SK-N-SH treated with all-trans-retinoic acid at 6 μM for 48 hours (cell line): ENCODE measurements at regions not wholly inside any gene's neighbourhood (a gene's known extent, or its start where the extent isn't known, plus 50 kb on each side); places are given as distances from the start of the nearest gene placed in this dataset.

Source experiments
- ATAC-seq: fragments of 200-7000 bp; cut with Tn5 transposase; 3 replicates; pipeline ENCODE4 v1.9.1; 2020; ENCODE audit warnings: mild to moderate bottlenecking, moderate library complexity
- ARNTL ChIP-seq: fragments of 450-650 bp; formaldehyde crosslinking; IDR thresholded peaks from 2 replicates; pipeline ENCODE4 v1.5.0; 2020; ENCODE audit warnings: low read depth, mild to moderate bottlenecking, moderate library complexity, borderline replicate concordance
- BACH2 ChIP-seq: fragments of 250-450 bp; sonication (Bioruptor Pico); IDR thresholded peaks from 2 replicates; pipeline ENCODE4 v1.9.0; 2021; ENCODE audit warnings: mild to moderate bottlenecking, borderline replicate concordance
- CSDC2 ChIP-seq: fragments of 250-450 bp; sonication (Bioruptor Pico); IDR thresholded peaks from 2 replicates; pipeline ENCODE4 v1.5.0; 2020; ENCODE audit warnings: mild to moderate bottlenecking, moderate library complexity
- ESRRG ChIP-seq: fragments of 250-450 bp; sonication (Bioruptor Pico); IDR thresholded peaks from 2 replicates; pipeline ENCODE4 v1.6.1; 2021; ENCODE audit warnings: mild to moderate bottlenecking
- GLIS3 ChIP-seq: fragments of 250-450 bp; sonication (Bioruptor Pico); IDR thresholded peaks from 2 replicates; pipeline ENCODE4 v1.5.0; 2020; ENCODE audit warnings: mild to moderate bottlenecking, moderate library complexity
- ISL1 ChIP-seq: fragments of 250-450 bp; sonication (Bioruptor Pico); IDR thresholded peaks from 2 replicates; pipeline ENCODE4 v2.1.2; 2022; ENCODE audit warnings: mild to moderate bottlenecking, moderate library complexity
- OSR1 ChIP-seq: fragments of 250-450 bp; sonication (Bioruptor Pico); IDR thresholded peaks from 2 replicates; pipeline ENCODE4 v1.8.0; 2022; ENCODE audit warnings: moderate library complexity, mild to moderate bottlenecking, inconsistent platforms
- PATZ1 ChIP-seq: fragments of 250-450 bp; sonication (Bioruptor Pico); IDR thresholded peaks from 2 replicates; pipeline ENCODE4 v1.8.0; 2020; ENCODE audit warnings: mild to moderate bottlenecking, moderate library complexity, borderline replicate concordance
- POU6F1 ChIP-seq: fragments of 250-450 bp; sonication (Bioruptor Pico); IDR thresholded peaks from 2 replicates; pipeline ENCODE4 v1.8.0; 2021; ENCODE audit warnings: low read depth, mild to moderate bottlenecking, moderate library complexity, borderline replicate concordance
- PPARA ChIP-seq: fragments of 250-450 bp; sonication (Bioruptor Pico); IDR thresholded peaks from 2 replicates; pipeline ENCODE4 v1.5.0; 2020; ENCODE audit warnings: mild to moderate bottlenecking, borderline replicate concordance
- RARB ChIP-seq: fragments of 250-450 bp; sonication (Bioruptor Pico); IDR thresholded peaks from 2 replicates; pipeline ENCODE4 v1.8.0; 2021; ENCODE audit warnings: mild to moderate bottlenecking, moderate library complexity
- TCF4 ChIP-seq: fragments of 250-450 bp; sonication (Bioruptor Pico); IDR thresholded peaks from 2 replicates; pipeline ENCODE4 v1.8.0; 2021; ENCODE audit warnings: mild to moderate bottlenecking, moderate library complexity, borderline replicate concordance
- TOX ChIP-seq: fragments of 250-450 bp; sonication (Bioruptor Pico); IDR thresholded peaks from 2 replicates; pipeline ENCODE4 v1.8.0; 2021; ENCODE audit warnings: mild to moderate bottlenecking, moderate library complexity, borderline replicate concordance
- TSHZ2 ChIP-seq: fragments of 250-450 bp; sonication (Bioruptor Pico); IDR thresholded peaks from 2 replicates; pipeline ENCODE4 v1.5.0; 2020; ENCODE audit warnings: mild to moderate bottlenecking, moderate library complexity
- ZC3H10 ChIP-seq: fragments of 250-450 bp; sonication (Bioruptor Pico); IDR thresholded peaks from 2 replicates; pipeline ENCODE4 v1.5.1; 2021; ENCODE audit warnings: mild to moderate bottlenecking, moderate library complexity
- ZFP3 ChIP-seq: fragments of 250-450 bp; sonication (Bioruptor Pico); IDR thresholded peaks from 2 replicates; pipeline ENCODE4 v1.5.0; 2020; ENCODE audit warnings: mild to moderate bottlenecking, moderate library complexity
- ZFP30 ChIP-seq: fragments of 450-650 bp; formaldehyde crosslinking; IDR thresholded peaks from 2 replicates; pipeline ENCODE4 v1.5.0; 2022; ENCODE audit warnings: mild to moderate bottlenecking, moderate library complexity
- ZNF565 ChIP-seq: fragments of 450-650 bp; formaldehyde crosslinking; conservative IDR thresholded peaks from 2 replicates; pipeline ENCODE4 v1.5.0; 2020; ENCODE audit warnings: low read depth, mild to moderate bottlenecking, moderate library complexity
- ZNF70 ChIP-seq: fragments of 450-650 bp; formaldehyde crosslinking; IDR thresholded peaks from 2 replicates; pipeline ENCODE4 v1.5.0; 2020; ENCODE audit warnings: mild to moderate bottlenecking, moderate library complexity
- ZNF8 ChIP-seq: fragments of 450-650 bp; formaldehyde crosslinking; IDR thresholded peaks from 2 replicates; pipeline ENCODE4 v1.5.0; 2020; ENCODE audit warnings: mild to moderate bottlenecking, moderate library complexity
- TF ChIP-seq, protein P1 (sequence below): fragments of 250-450 bp; sonication (Bioruptor Pico); IDR thresholded peaks from 2 replicates; pipeline ENCODE4 v1.5.1; 2020; ENCODE audit warnings: low read depth, mild to moderate bottlenecking, moderate library complexity
- TF ChIP-seq, protein P2 (sequence below): fragments of 250-450 bp; sonication (Bioruptor Pico); IDR thresholded peaks from 2 replicates; pipeline ENCODE4 v1.5.1; 2021; ENCODE audit warnings: mild to moderate bottlenecking, moderate library complexity

- TF ChIP-seq ISL1 (CRISPR knock-in tag) (no peak), RARB (CRISPR knock-in tag) (no peak), ESRRG (CRISPR knock-in tag) (no peak), ARNTL (CRISPR knock-in tag) (no peak), ZNF70 (CRISPR knock-in tag) (no peak), PATZ1 (CRISPR knock-in tag) (no peak)
- ATAC-seq: no peak
These were observed 295.4 kb upstream of the KLF3 start for GRCh38 chr4:38368613-38369012.

- ATAC-seq: no peak
- no peak for TF ChIP-seq ZFP30
- no peak for TF ChIP-seq ZC3H10 (CRISPR knock-in tag)
- no peak for TF ChIP-seq BACH2 (CRISPR knock-in tag)
- no peak for TF ChIP-seq GLIS3 (CRISPR knock-in tag)
- TF ChIP-seq, protein P1, sequence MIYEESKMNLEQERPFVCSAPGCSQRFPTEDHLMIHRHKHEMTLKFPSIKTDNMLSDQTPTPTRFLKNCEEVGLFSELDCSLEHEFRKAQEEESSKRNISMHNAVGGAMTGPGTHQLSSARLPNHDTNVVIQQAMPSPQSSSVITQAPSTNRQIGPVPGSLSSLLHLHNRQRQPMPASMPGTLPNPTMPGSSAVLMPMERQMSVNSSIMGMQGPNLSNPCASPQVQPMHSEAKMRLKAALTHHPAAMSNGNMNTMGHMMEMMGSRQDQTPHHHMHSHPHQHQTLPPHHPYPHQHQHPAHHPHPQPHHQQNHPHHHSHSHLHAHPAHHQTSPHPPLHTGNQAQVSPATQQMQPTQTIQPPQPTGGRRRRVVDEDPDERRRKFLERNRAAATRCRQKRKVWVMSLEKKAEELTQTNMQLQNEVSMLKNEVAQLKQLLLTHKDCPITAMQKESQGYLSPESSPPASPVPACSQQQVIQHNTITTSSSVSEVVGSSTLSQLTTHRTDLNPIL: no peak
- no peak for TF ChIP-seq ZNF565 (CRISPR knock-in tag)
- no peak for TF ChIP-seq PPARA (CRISPR knock-in tag)
- TF ChIP-seq CSDC2 (CRISPR knock-in tag): no peak
These were observed 292.6 kb upstream of the KLF3 start for GRCh38 chr4:38371391-38371851.

DNA sequence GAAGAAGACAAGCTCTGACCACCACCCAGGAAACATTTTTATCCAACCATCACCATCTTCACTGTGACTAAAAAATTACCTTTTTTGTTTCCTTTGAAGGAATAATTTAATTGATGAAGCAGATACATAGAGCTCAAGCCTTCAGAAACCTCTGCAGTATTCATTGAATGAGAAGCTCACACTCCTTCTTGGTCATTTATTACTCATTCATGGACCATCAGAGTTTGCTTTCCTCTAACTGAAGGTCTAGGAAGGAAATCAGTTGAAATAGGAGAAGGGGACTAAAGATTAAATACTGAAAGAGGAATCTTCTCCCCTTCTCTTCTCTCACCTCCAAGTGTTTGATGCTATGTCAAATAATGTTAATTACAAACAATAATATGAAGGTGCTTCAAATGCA lies 290.6 kb upstream of the KLF3 start:
- ATAC-seq: no peak
- TF ChIP-seq TSHZ2 (CRISPR knock-in tag): no peak
- TF ChIP-seq, protein P1: no peak

DNA sequence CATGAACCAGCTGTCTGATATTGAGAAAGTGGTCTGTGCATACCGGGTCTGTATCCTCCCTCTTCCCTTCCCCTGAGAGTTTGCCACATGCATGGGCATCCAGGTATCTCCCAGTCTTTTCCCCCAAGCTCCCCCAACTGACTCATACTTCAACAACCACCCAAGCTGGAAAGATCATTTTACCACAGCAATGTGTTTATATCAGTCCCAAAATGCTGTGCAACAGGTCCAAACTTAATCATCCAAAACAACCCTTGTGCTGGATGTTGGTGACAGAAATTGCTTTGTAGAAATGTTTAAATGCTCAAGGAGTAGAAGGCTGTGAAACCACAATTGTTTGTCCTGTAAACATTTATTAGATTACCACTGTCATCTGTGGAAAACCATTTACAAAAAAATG lies 286.8 kb upstream of the KLF3 start:
- no peak for ATAC-seq
- TF ChIP-seq ZC3H10 (CRISPR knock-in tag) (no peak), OSR1 (CRISPR knock-in tag) (no peak), ESRRG (CRISPR knock-in tag) (no peak), ZFP30 (no peak), ISL1 (CRISPR knock-in tag) (no peak), BACH2 (CRISPR knock-in tag) (no peak)

DNA sequence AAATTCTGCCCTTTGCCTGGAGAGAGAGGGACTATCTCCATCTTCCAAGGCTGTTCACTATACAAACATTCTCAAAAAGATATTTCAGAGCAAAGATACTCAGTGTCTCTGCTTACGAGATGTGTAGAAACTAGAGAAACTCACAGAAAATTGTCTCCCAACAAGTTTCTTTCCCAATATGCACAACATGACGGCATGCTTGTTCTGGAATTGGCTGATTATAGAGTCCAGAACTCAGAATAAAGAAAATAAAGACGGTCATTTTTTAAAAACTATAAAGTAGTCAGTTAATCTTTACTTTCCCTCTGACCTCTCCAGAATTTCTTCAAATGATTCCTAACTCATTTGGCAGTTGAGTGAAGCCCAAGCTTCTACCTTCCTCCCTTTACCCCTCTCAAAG lies 285.5 kb upstream of the KLF3 start:
- no peak for ATAC-seq
- TF ChIP-seq ESRRG (CRISPR knock-in tag) (no peak), ZNF70 (CRISPR knock-in tag) (no peak), GLIS3 (CRISPR knock-in tag) (no peak), ZC3H10 (CRISPR knock-in tag) (no peak), TCF4 (no peak), ZNF565 (CRISPR knock-in tag) (no peak), POU6F1 (CRISPR knock-in tag) (no peak), TOX (no peak), ZFP30 (no peak), RARB (CRISPR knock-in tag) (no peak), CSDC2 (CRISPR knock-in tag) (no peak), PPARA (CRISPR knock-in tag) (no peak), PATZ1 (CRISPR knock-in tag) (no peak), ZNF8 (CRISPR knock-in tag) (no peak), BACH2 (CRISPR knock-in tag) (no peak), OSR1 (CRISPR knock-in tag) (no peak), ZFP3 (CRISPR knock-in tag) (no peak)
- TF ChIP-seq, protein P2, sequence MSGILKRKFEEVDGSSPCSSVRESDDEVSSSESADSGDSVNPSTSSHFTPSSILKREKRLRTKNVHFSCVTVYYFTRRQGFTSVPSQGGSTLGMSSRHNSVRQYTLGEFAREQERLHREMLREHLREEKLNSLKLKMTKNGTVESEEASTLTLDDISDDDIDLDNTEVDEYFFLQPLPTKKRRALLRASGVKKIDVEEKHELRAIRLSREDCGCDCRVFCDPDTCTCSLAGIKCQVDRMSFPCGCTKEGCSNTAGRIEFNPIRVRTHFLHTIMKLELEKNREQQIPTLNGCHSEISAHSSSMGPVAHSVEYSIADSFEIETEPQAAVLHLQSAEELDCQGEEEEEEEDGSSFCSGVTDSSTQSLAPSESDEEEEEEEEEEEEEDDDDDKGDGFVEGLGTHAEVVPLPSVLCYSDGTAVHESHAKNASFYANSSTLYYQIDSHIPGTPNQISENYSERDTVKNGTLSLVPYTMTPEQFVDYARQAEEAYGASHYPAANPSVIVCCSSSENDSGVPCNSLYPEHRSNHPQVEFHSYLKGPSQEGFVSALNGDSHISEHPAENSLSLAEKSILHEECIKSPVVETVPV (CRISPR knock-in tag): no peak
